Heart right ventricle (tissue), 16 donors: ENCODE measurements at regions not wholly inside any gene's neighbourhood (a gene's known extent, or its start where the extent isn't known, plus 50 kb on each side); places are given as distances from the start of the nearest gene placed in this dataset.

Experiments
- ATAC-seq, 8 donors: fragments of 200-7000 bp; cut with Tn5 transposase; one replicate each; pipeline ENCODE4 v1.9.1; 2020; ENCODE audit warnings: mild to moderate bottlenecking in 8 of 8, moderate library complexity in 8 of 8, moderate number of reproducible peaks in 1 of 8
- DNase-seq, 2 donors: peaks; one replicate each; pipeline ENCODE4 v3.0.0-alpha.2; 2020
- H3K27ac ChIP-seq, 10 donors: fragments of 200-600 bp; sonication (generic) in 2 of 10; one replicate each; pipeline versions ENCODE4 v1.5.0 to v1.8.0; 2020 to 2022; ENCODE audit warnings: mild to moderate bottlenecking in 3 of 10
- H3K27me3 ChIP-seq, 7 donors: fragments of 200-600 bp; one replicate each; pipeline ENCODE4 v1.8.0; 2021 to 2022; ENCODE audit warnings: mild to moderate bottlenecking in 2 of 7
- H3K36me3 ChIP-seq, 9 donors: fragments of 200-600 bp; sonication (generic) in 1 of 9; one replicate each; pipeline versions ENCODE4 v1.5.0 to v1.8.0; 2020 to 2022; ENCODE audit warnings: mild to moderate bottlenecking in 2 of 9
- H3K4me1 ChIP-seq, 9 donors: fragments of 200-600 bp; sonication (generic) in 1 of 9; one replicate each; pipeline versions ENCODE4 v1.5.0 to v1.8.0; 2020 to 2022; ENCODE audit warnings: mild to moderate bottlenecking in 4 of 9
- H3K4me3 ChIP-seq, 10 donors: fragments of 200-600 bp; sonication (generic) in 2 of 10; one replicate each; pipeline versions ENCODE4 v1.5.0 to v1.8.0; 2020 to 2022; ENCODE audit warnings: mild to moderate bottlenecking in 7 of 10, moderate library complexity in 2 of 10
- H3K9me3 ChIP-seq, 11 donors: fragments of 200-600 bp in 10 of 11; sonication (generic) in 2 of 11; one replicate each; pipeline versions ENCODE4 v1.5.0 to v1.8.0; 2013 to 2022; ENCODE audit warnings: mild to moderate bottlenecking in 2 of 11, control low read depth in 1 of 11, moderate library complexity in 1 of 11
- WGBS, 2 donors: extraction: QIAGEN DNeasy Blood & Tissue Kit; methylation state at CpG; one replicate each; pipeline ENCODE4 v1.1.7; 2013; ENCODE audit warnings: inconsistent platforms in 1 of 2; 5-methylcytosine and 5-hydroxymethylcytosine counted together
- intact Hi-C, 10 donors: fragments of 100-400 bp; cut with DNase I; formaldehyde crosslinking; loops; one replicate each; pipeline versions ENCODE4 v1.11.1 to v1.14.2; 2022
- TF ChIP-seq, protein P1 (sequence below), 9 donors: fragments of 200-600 bp; sonication (generic) in 2 of 9; IDR thresholded peaks; one replicate each; pipeline versions ENCODE4 v1.5.0 to v1.8.0; 2021 to 2022; ENCODE audit warnings: antibody characterized with exemption in 9 of 9, mild to moderate bottlenecking in 5 of 9, moderate library complexity in 1 of 9
- donor health status: Arrhythmogenic right ventricular cardiomyopathy.
- donor health status: ischemic (EF 13 %, LVEDD 7.1; RV severe dilation, severe dysfunction).
- donor health status: healthy with polysubstance abuse.
- donor health status: DM: no; HTN: yes; CAD: no.
- donor health status: DM: no; HTN: no; CAD: no.
- donor health status: ischemic (EF 25% LVEDD 6.9; RV normal size, moderate dysfunction).
- donor health status: ischemic (EF 25% LVEDD 5.7; RV mildly dilated, moderate dysfunction).
- donor health status: healthy.
- donor health status: DM: yes; HTN: yes; CAD: no.
- donor health status: Ischemic cardiomyopathy.
- donor health status: ischemic (EF 35%, LVEDD 5.7; RV mildly dilated, moderate dysfunction).
- donor health status: nonischemic (EF 11% LVEDD 7.7; RV severe dilation, severe dysfunction).
- donor health status: DM: yes; HTN: yes; CAD: no.
- donor health status: PGD.
- donor health status: ischemic (EF 29% LVEDD 5.4; RV normal size, mild dysfunction).
- donor health status: nonischemic (EF 23%, LVEDD 6.1; RV moderate dilation, normal function).

DNA sequence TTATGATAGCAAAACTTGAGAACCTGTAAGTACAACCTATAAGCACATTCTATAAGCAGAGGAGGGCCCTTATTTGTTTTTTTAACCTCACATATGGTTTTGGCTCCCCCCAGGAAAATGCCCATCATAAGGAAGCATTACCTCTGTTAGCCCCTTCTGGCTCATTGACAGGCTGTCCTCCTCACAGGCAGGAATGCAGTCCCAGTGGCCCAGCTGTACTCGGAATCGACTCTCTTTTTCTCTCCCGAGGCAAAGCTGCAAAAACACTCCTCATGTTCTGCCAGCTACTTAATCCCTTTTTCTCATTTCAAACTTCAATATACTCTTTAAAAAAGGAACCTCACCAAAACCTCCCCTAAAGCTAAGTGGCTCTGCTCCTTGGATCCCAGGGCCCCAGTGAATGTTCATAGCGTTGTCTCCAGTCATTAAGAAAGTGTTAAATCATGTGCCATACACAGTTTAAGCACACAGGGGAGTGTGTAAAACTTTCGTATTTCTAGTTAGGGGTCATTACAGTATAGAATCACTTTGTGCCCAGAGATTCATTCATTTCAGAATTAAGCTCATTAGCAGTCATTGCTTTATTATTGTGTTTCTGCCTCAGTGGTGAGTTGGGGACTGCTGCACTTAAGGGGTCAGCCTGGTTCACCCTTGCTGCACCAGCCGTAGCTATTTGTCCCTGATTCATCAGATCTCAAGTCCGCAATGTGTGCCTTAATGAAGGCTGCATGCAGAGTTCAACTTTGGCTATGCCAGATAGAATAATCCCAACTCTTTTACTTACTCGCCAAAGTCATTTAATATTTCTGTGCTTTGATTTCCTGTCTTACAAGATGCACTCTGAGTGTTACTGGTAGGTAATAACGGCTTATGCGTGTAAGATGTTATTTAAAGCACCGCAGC is 57.6 kb downstream of the JRKL start:
- Histone ChIP-seq H3K27me3 (peaks cover 0 to 3% (median 0%) of the 10 kb centered on the region in 7 donors), H3K4me1 (peaks cover 0 to 13% (median 4%) of the 10 kb centered on the region in 9 donors), H3K9me3 (no peaks in the 10 kb centered on the region), H3K36me3 (no peaks in the 10 kb centered on the region), H3K4me3 (no peak overlapping the region), H3K27ac (no peak overlapping the region)
- no peak for DNase-seq
- intact Hi-C loops, result no loop called here
- WGBS, 2 donors, result 51 to 65% methylated on average over 11 of the region's 11 CpGs
- no peak for ATAC-seq
- TF ChIP-seq, protein P1, sequence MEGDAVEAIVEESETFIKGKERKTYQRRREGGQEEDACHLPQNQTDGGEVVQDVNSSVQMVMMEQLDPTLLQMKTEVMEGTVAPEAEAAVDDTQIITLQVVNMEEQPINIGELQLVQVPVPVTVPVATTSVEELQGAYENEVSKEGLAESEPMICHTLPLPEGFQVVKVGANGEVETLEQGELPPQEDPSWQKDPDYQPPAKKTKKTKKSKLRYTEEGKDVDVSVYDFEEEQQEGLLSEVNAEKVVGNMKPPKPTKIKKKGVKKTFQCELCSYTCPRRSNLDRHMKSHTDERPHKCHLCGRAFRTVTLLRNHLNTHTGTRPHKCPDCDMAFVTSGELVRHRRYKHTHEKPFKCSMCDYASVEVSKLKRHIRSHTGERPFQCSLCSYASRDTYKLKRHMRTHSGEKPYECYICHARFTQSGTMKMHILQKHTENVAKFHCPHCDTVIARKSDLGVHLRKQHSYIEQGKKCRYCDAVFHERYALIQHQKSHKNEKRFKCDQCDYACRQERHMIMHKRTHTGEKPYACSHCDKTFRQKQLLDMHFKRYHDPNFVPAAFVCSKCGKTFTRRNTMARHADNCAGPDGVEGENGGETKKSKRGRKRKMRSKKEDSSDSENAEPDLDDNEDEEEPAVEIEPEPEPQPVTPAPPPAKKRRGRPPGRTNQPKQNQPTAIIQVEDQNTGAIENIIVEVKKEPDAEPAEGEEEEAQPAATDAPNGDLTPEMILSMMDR (IDR thresholded peaks at IDR 0.05), result no peak

DNA sequence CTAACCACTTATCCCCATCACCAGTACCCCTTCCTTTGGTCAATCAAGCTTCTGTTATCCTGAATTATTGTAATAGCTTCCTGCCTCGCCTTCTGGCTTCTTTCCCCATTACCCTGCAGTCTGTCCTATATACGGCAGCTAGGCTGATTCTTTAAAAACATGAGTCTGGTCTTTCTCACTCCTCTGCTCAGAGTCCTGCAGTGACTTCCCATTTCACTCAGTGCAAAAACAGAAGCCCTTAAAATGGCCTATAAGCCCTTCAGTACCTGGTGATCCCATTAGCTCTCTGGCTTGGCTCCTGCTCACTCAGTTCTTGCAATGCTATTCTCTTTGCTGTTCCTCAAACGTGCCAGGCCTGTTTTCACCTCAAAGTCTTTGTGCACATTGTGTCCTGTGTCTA is 58.4 kb downstream of the JRKL start:
- TF ChIP-seq, protein P1 (IDR thresholded peaks at IDR 0.05), result no peak
- no peaks in the 10 kb centered on the region for H3K36me3 ChIP-seq
- ATAC-seq (peak in 2 of 8 donors; percentile 17 to 18), DNase-seq (no peak)
- no peaks in the 10 kb centered on the region for H3K9me3 ChIP-seq
- no peak overlapping the region for H3K27ac ChIP-seq
- peaks cover 0 to 3% (median 0%) of the 10 kb centered on the region in 7 donors for H3K27me3 ChIP-seq
- no peak overlapping the region for H3K4me3 ChIP-seq
- intact Hi-C loops, result no loop called here
- peaks cover 0 to 13% (median 4%) of the 10 kb centered on the region in 9 donors for H3K4me1 ChIP-seq
- WGBS, 2 donors, result 36 to 47% methylated on average over 3 of the region's 3 CpGs

DNA sequence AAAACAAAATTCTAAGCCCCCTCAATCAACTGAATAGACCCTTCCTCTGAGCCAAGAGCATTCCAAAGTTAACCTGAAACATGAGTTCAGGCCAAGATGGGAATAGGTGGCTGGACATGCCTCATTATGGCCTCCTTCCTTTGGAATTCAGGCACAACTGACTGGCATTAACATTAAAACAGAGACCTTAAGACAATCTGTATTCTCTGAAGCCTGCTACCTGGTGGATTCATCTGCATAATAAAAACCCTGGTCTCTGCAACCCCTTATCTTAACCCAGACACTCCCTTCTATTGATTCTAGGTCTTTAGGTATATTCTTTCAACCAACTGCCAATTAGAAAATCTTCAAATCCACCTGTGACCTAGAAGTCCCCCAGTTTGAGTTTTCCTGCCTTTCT is 66.3 kb downstream of the JRKL start:
- Histone ChIP-seq H3K4me1 (no peaks in the 10 kb centered on the region), H3K9me3 (peaks cover 0 to 3% (median 0%) of the 10 kb centered on the region in 11 donors), H3K27me3 (peaks cover 0 to 5% (median 0%) of the 10 kb centered on the region in 7 donors), H3K36me3 (no peaks in the 10 kb centered on the region), H3K4me3 (no peak overlapping the region), H3K27ac (no peak overlapping the region)
- DNase-seq, result no peak
- no peak for ATAC-seq
- intact Hi-C loops, result loop anchor here in 1 of 10 donors (10.0 kb wide), 1 partner anchor 1189 kb away; no protein-coding TSS in a partner anchor
- TF ChIP-seq, protein P1 (IDR thresholded peaks at IDR 0.05), result no peak

DNA sequence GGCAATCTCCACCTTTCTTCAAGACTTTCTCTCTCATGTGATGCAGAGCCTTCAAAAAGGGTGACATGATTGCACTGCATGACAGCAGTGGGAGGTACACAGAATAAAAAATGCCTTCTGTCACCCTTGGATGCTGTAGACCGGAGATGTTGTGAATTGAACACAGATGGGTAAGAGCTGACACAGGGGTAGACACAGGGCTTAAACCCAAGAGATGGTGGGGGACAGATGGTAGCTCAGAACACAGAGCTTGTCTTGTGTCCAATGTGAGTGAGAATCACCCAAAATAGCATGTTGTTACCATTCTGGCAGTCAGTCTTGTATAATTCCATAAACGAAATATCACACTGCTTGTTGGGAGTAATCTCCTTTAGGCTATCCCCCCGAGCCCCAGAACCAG is 69.9 kb downstream of the JRKL start:
- 77 to 80% methylated on average over 3 of the region's 3 CpGs for WGBS, 2 donors
- no peak for DNase-seq
- no peak overlapping the region for H3K4me3 ChIP-seq
- TF ChIP-seq, protein P1 (IDR thresholded peaks at IDR 0.05), result no peak
- H3K27me3 ChIP-seq, result peaks cover 0 to 5% (median 0%) of the 10 kb centered on the region in 7 donors
- no peaks in the 10 kb centered on the region for H3K36me3 ChIP-seq
- no peak overlapping the region for H3K27ac ChIP-seq
- intact Hi-C loops, result loop anchor here in 8 of 10 donors (5.0 to 10.0 kb wide), 6 partner anchors 335 to 1185 kb away; no protein-coding TSS in a partner anchor
- no peak for ATAC-seq
- peaks cover 0 to 9% (median 6%) of the 10 kb centered on the region in 9 donors for H3K4me1 ChIP-seq
- peaks cover 0 to 3% (median 0%) of the 10 kb centered on the region in 11 donors for H3K9me3 ChIP-seq
